ENCODE measurements at regions not wholly inside any gene's neighbourhood (a gene's known extent, or its start where the extent isn't known, plus 50 kb on each side); places are given as distances from the start of the nearest gene placed in this dataset.

GRCh38 chr19:27681972-27682371, 1531.0 kb downstream of the UQCRFS1 start:
- TF ChIP-seq, protein P1, sequence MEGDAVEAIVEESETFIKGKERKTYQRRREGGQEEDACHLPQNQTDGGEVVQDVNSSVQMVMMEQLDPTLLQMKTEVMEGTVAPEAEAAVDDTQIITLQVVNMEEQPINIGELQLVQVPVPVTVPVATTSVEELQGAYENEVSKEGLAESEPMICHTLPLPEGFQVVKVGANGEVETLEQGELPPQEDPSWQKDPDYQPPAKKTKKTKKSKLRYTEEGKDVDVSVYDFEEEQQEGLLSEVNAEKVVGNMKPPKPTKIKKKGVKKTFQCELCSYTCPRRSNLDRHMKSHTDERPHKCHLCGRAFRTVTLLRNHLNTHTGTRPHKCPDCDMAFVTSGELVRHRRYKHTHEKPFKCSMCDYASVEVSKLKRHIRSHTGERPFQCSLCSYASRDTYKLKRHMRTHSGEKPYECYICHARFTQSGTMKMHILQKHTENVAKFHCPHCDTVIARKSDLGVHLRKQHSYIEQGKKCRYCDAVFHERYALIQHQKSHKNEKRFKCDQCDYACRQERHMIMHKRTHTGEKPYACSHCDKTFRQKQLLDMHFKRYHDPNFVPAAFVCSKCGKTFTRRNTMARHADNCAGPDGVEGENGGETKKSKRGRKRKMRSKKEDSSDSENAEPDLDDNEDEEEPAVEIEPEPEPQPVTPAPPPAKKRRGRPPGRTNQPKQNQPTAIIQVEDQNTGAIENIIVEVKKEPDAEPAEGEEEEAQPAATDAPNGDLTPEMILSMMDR (IDR thresholded peaks at IDR 0.05; ENCODE audit: poor library complexity, severe bottlenecking), result no peak
- DNase-seq (ENCODE audit: low spot score) (no peak), ATAC-seq (ENCODE audit: low read depth) (no peak)
- Histone ChIP-seq H3K27ac (ENCODE audit: poor library complexity, severe bottlenecking) (no peak overlapping the region), H3K27me3 (ENCODE audit: insufficient read depth, poor library complexity, severe bottlenecking) (no peaks in the 10 kb centered on the region), H3K4me1 (ENCODE audit: insufficient read depth, poor library complexity, severe bottlenecking) (no peaks in the 10 kb centered on the region), H3K9me3 (ENCODE audit: severe bottlenecking) (no peaks in the 10 kb centered on the region), H3K4me3 (ENCODE audit: severe bottlenecking) (no peak overlapping the region), H3K36me3 (ENCODE audit: low read depth) (no peaks in the 10 kb centered on the region)

- peaks cover 2% of the 10 kb centered on the region for H3K9me3 ChIP-seq (ENCODE audit: severe bottlenecking)
- H3K27me3 ChIP-seq (ENCODE audit: insufficient read depth, poor library complexity, severe bottlenecking), result no peaks in the 10 kb centered on the region
- TF ChIP-seq, protein P1 (IDR thresholded peaks at IDR 0.05; ENCODE audit: poor library complexity, severe bottlenecking), result no peak
- no peak overlapping the region for H3K4me3 ChIP-seq (ENCODE audit: severe bottlenecking)
- H3K27ac ChIP-seq (ENCODE audit: poor library complexity, severe bottlenecking), result no peak overlapping the region
- ATAC-seq (ENCODE audit: low read depth) (no peak), DNase-seq (ENCODE audit: low spot score) (peak; percentile 1)
- no peaks in the 10 kb centered on the region for H3K36me3 ChIP-seq (ENCODE audit: low read depth)
- no peaks in the 10 kb centered on the region for H3K4me1 ChIP-seq (ENCODE audit: insufficient read depth, poor library complexity, severe bottlenecking)
These were observed 1533.0 kb downstream of the UQCRFS1 start for GRCh38 chr19:27679905-27680304.

- peak; percentile 19 for DNase-seq (ENCODE audit: low spot score)
- Histone ChIP-seq H3K27me3 (ENCODE audit: insufficient read depth, poor library complexity, severe bottlenecking) (no peaks in the 10 kb centered on the region), H3K36me3 (ENCODE audit: low read depth) (no peaks in the 10 kb centered on the region), H3K4me3 (ENCODE audit: severe bottlenecking) (no peak overlapping the region), H3K4me1 (ENCODE audit: insufficient read depth, poor library complexity, severe bottlenecking) (no peaks in the 10 kb centered on the region), H3K9me3 (ENCODE audit: severe bottlenecking) (peaks cover 2% of the 10 kb centered on the region), H3K27ac (ENCODE audit: poor library complexity, severe bottlenecking) (no peak overlapping the region)
- TF ChIP-seq, protein P1 (IDR thresholded peaks at IDR 0.05; ENCODE audit: poor library complexity, severe bottlenecking), result no peak
- no peak for ATAC-seq (ENCODE audit: low read depth)
These were observed 1533.6 kb downstream of the UQCRFS1 start for GRCh38 chr19:27679399-27679798.

GRCh38 chr19:27676877-27677276, 1536.1 kb downstream of the UQCRFS1 start:
- Histone ChIP-seq H3K27me3 (ENCODE audit: insufficient read depth, poor library complexity, severe bottlenecking) (no peaks in the 10 kb centered on the region), H3K9me3 (ENCODE audit: severe bottlenecking) (peaks cover 2% of the 10 kb centered on the region), H3K4me3 (ENCODE audit: severe bottlenecking) (no peak overlapping the region), H3K27ac (ENCODE audit: poor library complexity, severe bottlenecking) (no peak overlapping the region), H3K36me3 (ENCODE audit: low read depth) (no peaks in the 10 kb centered on the region), H3K4me1 (ENCODE audit: insufficient read depth, poor library complexity, severe bottlenecking) (no peaks in the 10 kb centered on the region)
- ATAC-seq (ENCODE audit: low read depth) (no peak), DNase-seq (ENCODE audit: low spot score) (peak; percentile 2)
- TF ChIP-seq, protein P1 (IDR thresholded peaks at IDR 0.05; ENCODE audit: poor library complexity, severe bottlenecking), result no peak

GRCh38 chr19:27676334-27676733, 1536.6 kb downstream of the UQCRFS1 start:
- ATAC-seq (ENCODE audit: low read depth), result no peak
- peaks cover 2% of the 10 kb centered on the region for H3K9me3 ChIP-seq (ENCODE audit: severe bottlenecking)
- no peak for DNase-seq (ENCODE audit: low spot score)
- TF ChIP-seq, protein P1 (IDR thresholded peaks at IDR 0.05; ENCODE audit: poor library complexity, severe bottlenecking), result no peak
- no peaks in the 10 kb centered on the region for H3K36me3 ChIP-seq (ENCODE audit: low read depth)
- no peak overlapping the region for H3K4me3 ChIP-seq (ENCODE audit: severe bottlenecking)
- H3K27me3 ChIP-seq (ENCODE audit: insufficient read depth, poor library complexity, severe bottlenecking), result no peaks in the 10 kb centered on the region
- no peak overlapping the region for H3K27ac ChIP-seq (ENCODE audit: poor library complexity, severe bottlenecking)
- no peaks in the 10 kb centered on the region for H3K4me1 ChIP-seq (ENCODE audit: insufficient read depth, poor library complexity, severe bottlenecking)
